Large intestine (tissue), 3 donors: ENCODE measurements at regions not wholly inside any gene's neighbourhood (a gene's known extent, or its start where the extent isn't known, plus 50 kb on each side); places are given as distances from the start of the nearest gene placed in this dataset.
A peak's percentile ranks its signal among the peaks of the same experiment; 100 is the strongest.

ENCODE experiments used
- DNase-seq, 2 donors: peaks; one replicate each; pipeline versions ENCODE4 v3.0.0 to v3.0.0-alpha.2; 2013
- H3K27ac ChIP-seq: one replicate; pipeline ENCODE4 v1.5.1; 2013; ENCODE audit warnings: low read length
- H3K27me3 ChIP-seq: 2 replicates; pipeline ENCODE4 v1.6.1; 2013; ENCODE audit warnings: low read length; ENCODE audit not compliant: control insufficient read depth, insufficient read depth
- H3K36me3 ChIP-seq: 2 replicates; pipeline ENCODE4 v1.6.1; 2013; ENCODE audit warnings: low read length; ENCODE audit not compliant: control insufficient read depth, insufficient read depth
- H3K4me1 ChIP-seq: one replicate; pipeline ENCODE4 v1.6.1; 2013; ENCODE audit warnings: low read length; ENCODE audit not compliant: control insufficient read depth, insufficient read depth
- H3K4me3 ChIP-seq: one replicate; pipeline ENCODE4 v1.5.1; 2013; ENCODE audit warnings: low read length
- H3K9me3 ChIP-seq: one replicate; pipeline ENCODE4 v1.6.1; 2013; ENCODE audit warnings: mild to moderate bottlenecking, low read depth, low read length, moderate library complexity; ENCODE audit not compliant: control insufficient read depth
- WGBS: methylation state at CpG from one replicate; pipeline ENCODE4 v1.1.5; 2013; ENCODE audit warnings: low lambda C conversion rate; ENCODE audit not compliant: insufficient coverage; 5-methylcytosine and 5-hydroxymethylcytosine counted together

- DNase-seq = no peak
- Histone ChIP-seq H3K9me3 (no peaks in the 10 kb centered on the region), H3K36me3 (no peaks in the 10 kb centered on the region), H3K4me3 (no peak overlapping the region), H3K4me1 (no peaks in the 10 kb centered on the region), H3K27ac (no peak overlapping the region), H3K27me3 (no peaks in the 10 kb centered on the region)
- 87% methylated on average over 3 of the region's 3 CpGs for WGBS
Observed at GRCh38 chr13:22298530-22298929, 627.7 kb downstream of the FGF9 start.

DNA sequence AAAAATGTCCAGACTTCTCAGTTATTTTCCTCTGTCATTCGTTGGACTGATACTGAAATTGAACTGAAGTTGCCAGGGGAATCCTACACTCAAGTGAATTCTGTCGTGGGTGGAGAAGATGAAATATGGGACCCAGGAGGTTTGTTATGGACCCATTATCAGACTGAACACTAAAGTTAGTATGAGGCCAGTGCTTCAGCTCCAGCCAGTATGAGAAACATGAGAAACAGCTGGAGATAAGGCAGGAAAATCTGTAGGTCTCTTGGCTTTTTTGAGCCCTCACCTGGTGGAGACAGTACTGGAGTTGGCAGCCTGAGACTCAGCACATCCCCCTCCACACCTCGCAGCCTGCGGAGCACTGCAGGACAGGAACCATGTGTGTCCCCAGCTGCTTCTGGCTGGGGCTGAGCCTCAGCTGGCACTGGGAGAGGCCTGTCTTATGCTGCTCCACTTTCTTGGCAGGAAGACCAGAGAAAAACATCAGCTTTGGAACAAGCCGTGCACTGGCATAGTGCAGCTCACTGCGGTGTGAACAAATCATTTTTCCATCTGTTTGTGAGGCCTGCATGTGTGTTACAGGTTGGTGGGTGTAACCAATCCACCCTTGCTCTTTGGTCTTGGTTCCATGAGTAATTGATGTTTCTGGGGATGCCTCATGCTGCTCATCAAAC, 641.0 kb downstream of the FGF9 start:
- no peak overlapping the region for H3K4me3 ChIP-seq
- WGBS = no CpG with 5 or more reads among the region's 6 CpGs
- no peak for DNase-seq
- H3K4me1 ChIP-seq = no peaks in the 10 kb centered on the region
- H3K27me3 ChIP-seq = no peaks in the 10 kb centered on the region
- no peaks in the 10 kb centered on the region for H3K36me3 ChIP-seq
- H3K9me3 ChIP-seq = no peaks in the 10 kb centered on the region
- no peak overlapping the region for H3K27ac ChIP-seq

- no peaks in the 10 kb centered on the region for H3K4me1 ChIP-seq
- no peaks in the 10 kb centered on the region for H3K9me3 ChIP-seq
- H3K4me3 ChIP-seq = no peak overlapping the region
- no peaks in the 10 kb centered on the region for H3K27me3 ChIP-seq
- no peak for DNase-seq
- no peak overlapping the region for H3K27ac ChIP-seq
- no peaks in the 10 kb centered on the region for H3K36me3 ChIP-seq
- WGBS = 87% methylated on average over 2 of the region's 2 CpGs
Observed at GRCh38 chr13:22312405-22312803, 641.5 kb downstream of the FGF9 start.

DNA sequence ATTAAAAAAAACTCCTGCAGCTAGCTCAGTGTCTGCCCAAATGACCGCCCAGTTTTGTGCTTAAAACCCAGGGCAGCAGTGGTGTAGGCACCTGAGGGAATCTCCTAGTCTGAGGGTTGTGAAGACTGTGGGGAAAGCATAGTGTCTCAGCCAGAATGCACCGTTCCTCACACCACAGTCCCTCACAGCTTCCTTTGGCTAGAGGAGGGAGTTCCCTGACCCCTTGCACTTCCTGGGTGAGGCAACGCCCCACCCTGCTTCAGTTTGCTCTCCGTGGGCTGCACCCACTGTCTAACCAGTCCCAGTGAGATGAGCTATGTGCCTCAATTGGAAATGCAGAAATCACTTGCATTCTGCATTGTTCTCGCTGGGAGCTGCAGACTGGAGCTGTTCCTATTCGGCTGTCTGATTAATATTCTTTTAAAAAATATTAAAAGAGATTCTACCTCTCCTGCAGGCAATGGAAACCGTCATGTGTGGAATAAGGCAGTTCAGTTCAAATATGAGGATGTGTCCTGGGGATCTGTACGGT, 645.7 kb downstream of the FGF9 start:
- H3K36me3 ChIP-seq = no peaks in the 10 kb centered on the region
- H3K4me1 ChIP-seq = no peaks in the 10 kb centered on the region
- H3K9me3 ChIP-seq = no peaks in the 10 kb centered on the region
- no peaks in the 10 kb centered on the region for H3K27me3 ChIP-seq
- no peak overlapping the region for H3K4me3 ChIP-seq
- no CpG with 5 or more reads among the region's 8 CpGs for WGBS
- no peak for DNase-seq
- H3K27ac ChIP-seq = no peak overlapping the region

DNA sequence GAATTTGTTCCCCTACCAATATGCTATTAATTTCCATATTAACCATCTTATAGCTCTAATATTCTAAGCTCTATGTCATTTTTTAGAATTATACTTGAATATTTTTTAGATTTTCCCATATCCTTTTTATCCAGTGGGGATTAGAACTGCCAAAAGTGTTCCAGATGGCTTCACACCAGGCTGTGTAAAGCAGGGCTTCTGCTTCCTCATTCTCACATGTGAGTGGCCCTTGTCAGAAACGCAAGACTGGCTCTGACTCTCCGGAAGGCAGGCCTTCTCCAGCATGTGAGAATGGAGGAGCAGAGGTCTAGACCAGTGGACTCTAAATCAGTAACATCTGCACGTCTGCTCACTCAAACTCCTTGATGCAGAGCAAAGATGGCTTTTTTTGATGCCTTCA, 650.1 kb downstream of the FGF9 start:
- no CpG with 5 or more reads among the region's 3 CpGs for WGBS
- H3K4me3 ChIP-seq = no peak overlapping the region
- H3K27ac ChIP-seq = no peak overlapping the region
- no peak for DNase-seq
- no peaks in the 10 kb centered on the region for H3K36me3 ChIP-seq
- no peaks in the 10 kb centered on the region for H3K4me1 ChIP-seq
- no peaks in the 10 kb centered on the region for H3K9me3 ChIP-seq
- H3K27me3 ChIP-seq = no peaks in the 10 kb centered on the region

- WGBS = no CpG with 5 or more reads among the region's 3 CpGs
- DNase-seq = no peak
- Histone ChIP-seq H3K9me3 (no peaks in the 10 kb centered on the region), H3K27ac (no peak overlapping the region), H3K27me3 (no peaks in the 10 kb centered on the region), H3K4me3 (no peak overlapping the region), H3K4me1 (no peaks in the 10 kb centered on the region), H3K36me3 (no peaks in the 10 kb centered on the region)
Observed at GRCh38 chr13:22325761-22326160, 654.9 kb downstream of the FGF9 start.

DNA sequence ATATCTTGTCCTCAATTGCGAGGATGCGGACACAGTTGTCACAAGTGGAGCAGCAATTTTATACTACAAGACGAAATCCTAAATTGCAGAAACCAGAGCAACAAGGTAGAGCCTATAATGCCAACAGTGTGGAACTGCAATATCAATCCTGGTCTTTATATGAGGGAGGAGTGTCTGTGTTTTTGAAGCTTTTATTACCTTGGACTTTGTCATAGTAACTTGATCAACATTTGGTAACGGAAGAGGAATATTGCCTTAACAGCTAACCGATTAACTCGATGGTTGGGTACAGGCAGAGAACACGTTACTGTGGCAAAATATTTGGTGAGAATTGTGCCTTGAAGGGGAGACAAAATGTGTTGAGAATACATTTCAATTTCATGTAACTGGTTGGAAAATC, 661.5 kb downstream of the FGF9 start:
- peak; percentile 27 to 79 for DNase-seq
- Histone ChIP-seq H3K27ac (no peak overlapping the region), H3K4me3 (no peak overlapping the region), H3K9me3 (no peaks in the 10 kb centered on the region), H3K27me3 (no peaks in the 10 kb centered on the region), H3K36me3 (no peaks in the 10 kb centered on the region), H3K4me1 (peaks cover 5% of the 10 kb centered on the region)
- WGBS = 20% methylated on average over 2 of the region's 7 CpGs

DNA sequence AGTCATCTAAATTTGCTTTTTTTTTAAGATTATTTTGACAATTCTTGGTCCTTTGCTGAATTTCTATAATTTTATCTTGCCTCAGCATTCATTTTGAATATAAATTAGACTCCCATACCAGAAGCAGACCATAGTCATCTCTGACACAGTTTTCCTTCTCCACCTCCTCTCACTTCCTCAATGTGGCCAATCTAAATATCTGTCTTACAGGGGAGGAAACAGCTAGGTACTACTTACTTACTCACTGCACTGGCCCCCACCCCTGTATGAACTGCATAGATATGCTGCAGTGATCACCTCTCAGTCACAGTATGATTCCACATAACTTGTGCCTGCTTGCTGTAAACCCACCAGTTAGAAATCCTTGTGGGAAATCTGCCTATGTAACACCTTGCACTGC, 665.6 kb downstream of the FGF9 start:
- Histone ChIP-seq H3K27ac (no peak overlapping the region), H3K4me3 (no peak overlapping the region), H3K4me1 (peaks cover 5% of the 10 kb centered on the region), H3K36me3 (no peaks in the 10 kb centered on the region), H3K27me3 (no peaks in the 10 kb centered on the region), H3K9me3 (peaks cover 3% of the 10 kb centered on the region)
- no peak for DNase-seq

DNA sequence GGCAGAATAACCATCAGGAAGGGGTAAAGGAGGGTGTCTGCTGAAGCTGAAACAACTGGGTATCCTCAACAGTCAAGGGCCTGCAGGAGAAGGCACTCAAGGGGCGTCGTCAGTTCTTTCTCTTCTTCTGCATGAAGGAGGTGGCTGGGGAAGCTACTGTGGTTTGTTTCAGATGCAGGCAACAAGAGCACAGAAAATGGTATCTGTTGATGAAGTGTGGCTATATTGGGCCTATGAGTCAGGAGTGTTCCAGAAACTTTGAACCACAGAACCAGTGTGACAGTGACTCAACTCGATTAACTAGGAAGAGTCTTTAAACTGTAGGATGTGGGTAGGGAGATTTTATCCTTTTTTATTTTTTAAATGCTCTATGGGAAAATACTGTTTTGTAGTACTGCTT, 686.3 kb downstream of the FGF9 start:
- H3K27ac ChIP-seq = no peak overlapping the region
- no peaks in the 10 kb centered on the region for H3K36me3 ChIP-seq
- no peak for DNase-seq
- no peak overlapping the region for H3K4me3 ChIP-seq
- H3K27me3 ChIP-seq = no peaks in the 10 kb centered on the region
- WGBS = 100% methylated on average over 1 of the region's 3 CpGs
- H3K4me1 ChIP-seq = no peaks in the 10 kb centered on the region
- H3K9me3 ChIP-seq = no peaks in the 10 kb centered on the region

DNA sequence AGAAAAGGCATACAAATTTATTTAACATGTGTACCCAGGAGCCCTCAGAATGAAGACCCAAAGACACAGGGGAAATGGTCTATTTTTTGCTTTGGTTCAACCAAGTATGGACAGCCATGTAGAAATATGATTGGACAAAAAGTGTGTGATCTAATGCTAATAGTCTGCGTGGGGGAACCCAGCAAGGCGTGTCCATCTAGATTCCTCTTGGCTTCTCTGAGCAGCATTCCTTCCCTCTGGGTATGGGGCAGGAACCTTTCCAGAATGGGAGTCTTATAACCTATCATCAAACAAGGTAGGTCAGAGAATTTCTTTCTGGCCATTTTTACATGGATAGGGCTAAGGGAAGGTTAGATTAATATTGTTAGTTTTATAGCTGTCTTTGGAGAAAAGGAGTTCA, 698.2 kb downstream of the FGF9 start:
- no CpG with 5 or more reads among the region's 2 CpGs for WGBS
- Histone ChIP-seq H3K4me3 (no peak overlapping the region), H3K9me3 (no peaks in the 10 kb centered on the region), H3K27me3 (no peaks in the 10 kb centered on the region), H3K4me1 (no peaks in the 10 kb centered on the region), H3K27ac (no peak overlapping the region), H3K36me3 (no peaks in the 10 kb centered on the region)
- no peak for DNase-seq

GRCh38 chr13:22369840-22370239, 699.0 kb downstream of the FGF9 start:
- H3K36me3 ChIP-seq = no peaks in the 10 kb centered on the region

More at GRCh38 chr13:22369840-22370239, 699.0 kb downstream of the FGF9 start:
- Histone ChIP-seq H3K9me3 (no peaks in the 10 kb centered on the region), H3K4me3 (no peak overlapping the region), H3K27ac (no peak overlapping the region), H3K4me1 (no peaks in the 10 kb centered on the region), H3K27me3 (no peaks in the 10 kb centered on the region)
- DNase-seq = no peak
